ENCODE measurements at regions not wholly inside any gene's neighbourhood (a gene's known extent, or its start where the extent isn't known, plus 50 kb on each side); places are given as distances from the start of the nearest gene placed in this dataset.

- no peak overlapping the region for H3K27ac ChIP-seq
- no peak for DNase-seq (ENCODE audit: low spot score)
- ChIA-PET CTCF (no interaction called here), POLR2A (ENCODE audit: low non-redundant PET) (no interaction called here)
- no peak for TF ChIP-seq CTCF (conservative IDR thresholded peaks at IDR 0.05; ENCODE audit: low read depth)
These were observed 203.5 kb upstream of the E2F8 start for GRCh38 chr11:19444231-19444630.

- POLR2A ChIA-PET (ENCODE audit: low non-redundant PET), result no interaction called here
These were observed 201.8 kb upstream of the E2F8 start for GRCh38 chr11:19442554-19442910.

GRCh38 chr11:19441752-19442553 lies 201.2 kb upstream of the E2F8 start:
- CTCF ChIA-PET, result interaction anchor here (0.5 kb wide), 1 partner anchor 82 kb away, joined by 3 read pairs; no protein-coding TSS in a partner anchor
- H3K27ac ChIP-seq, result peak overlapping the region; percentile 76
- no peak for TF ChIP-seq CTCF (conservative IDR thresholded peaks at IDR 0.05; ENCODE audit: low read depth)
- POLR2A ChIA-PET (ENCODE audit: low non-redundant PET), result no interaction called here
- DNase-seq (ENCODE audit: low spot score), result peak; percentile 96

More at GRCh38 chr11:19442554-19442910, 201.8 kb upstream of the E2F8 start:
- no peak for DNase-seq (ENCODE audit: low spot score)
- TF ChIP-seq CTCF (conservative IDR thresholded peaks at IDR 0.05; ENCODE audit: low read depth), result no peak
- H3K27ac ChIP-seq, result peak overlapping the region; percentile 76
- CTCF ChIA-PET, result no interaction called here

GRCh38 chr11:19441288-19441687 lies 200.5 kb upstream of the E2F8 start:
- no peak for DNase-seq (ENCODE audit: low spot score)
- TF ChIP-seq CTCF (conservative IDR thresholded peaks at IDR 0.05; ENCODE audit: low read depth), result no peak
- CTCF ChIA-PET, result interaction anchor here (0.5 kb wide), 1 partner anchor 83 kb away, joined by 3 read pairs; no protein-coding TSS in a partner anchor
- peak overlapping the region; percentile 76 for H3K27ac ChIP-seq
- POLR2A ChIA-PET (ENCODE audit: low non-redundant PET), result no interaction called here

- TF ChIP-seq CTCF (conservative IDR thresholded peaks at IDR 0.05; ENCODE audit: low read depth), result no peak
- peak; percentile 84 for DNase-seq (ENCODE audit: low spot score)
- ChIA-PET CTCF (no interaction called here), POLR2A (ENCODE audit: low non-redundant PET) (no interaction called here)
- H3K27ac ChIP-seq, result no peak overlapping the region
These were observed 197.0 kb upstream of the E2F8 start for GRCh38 chr11:19437760-19438159.

GRCh38 chr11:19436932-19437331 lies 196.2 kb upstream of the E2F8 start:
- TF ChIP-seq CTCF (conservative IDR thresholded peaks at IDR 0.05; ENCODE audit: low read depth), result no peak
- H3K27ac ChIP-seq, result no peak overlapping the region
- DNase-seq (ENCODE audit: low spot score), result no peak
- POLR2A ChIA-PET (ENCODE audit: low non-redundant PET), result no interaction called here
- CTCF ChIA-PET, result interaction anchor here (0.8 kb wide), 1 partner anchor 16 kb away, joined by 5 read pairs; no protein-coding TSS in a partner anchor
